ENCODE measurements at regions not wholly inside any gene's neighbourhood (a gene's known extent, or its start where the extent isn't known, plus 50 kb on each side); places are given as distances from the start of the nearest gene placed in this dataset.

DNA sequence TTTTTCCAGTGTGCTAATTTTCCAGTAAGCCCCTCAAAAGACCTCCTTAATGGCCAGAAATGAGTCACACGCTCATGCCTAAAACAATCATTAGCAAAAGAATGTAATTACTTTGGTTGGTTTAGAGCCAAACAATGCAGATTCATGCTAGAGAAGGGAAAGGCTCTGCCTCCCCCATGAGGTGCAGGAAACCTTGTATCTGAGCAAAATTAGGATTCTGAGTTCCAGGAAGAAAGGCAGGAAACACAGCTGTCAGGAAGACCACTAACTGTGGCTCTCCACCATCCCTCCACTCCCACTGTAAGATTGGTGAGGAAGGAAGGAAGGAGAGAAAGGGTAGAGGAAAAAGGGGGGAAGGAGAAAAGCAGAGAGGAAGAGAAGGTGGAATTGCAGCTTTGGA is 104.9 kb upstream of the DHX15 start:
- TF ChIP-seq, protein P1, sequence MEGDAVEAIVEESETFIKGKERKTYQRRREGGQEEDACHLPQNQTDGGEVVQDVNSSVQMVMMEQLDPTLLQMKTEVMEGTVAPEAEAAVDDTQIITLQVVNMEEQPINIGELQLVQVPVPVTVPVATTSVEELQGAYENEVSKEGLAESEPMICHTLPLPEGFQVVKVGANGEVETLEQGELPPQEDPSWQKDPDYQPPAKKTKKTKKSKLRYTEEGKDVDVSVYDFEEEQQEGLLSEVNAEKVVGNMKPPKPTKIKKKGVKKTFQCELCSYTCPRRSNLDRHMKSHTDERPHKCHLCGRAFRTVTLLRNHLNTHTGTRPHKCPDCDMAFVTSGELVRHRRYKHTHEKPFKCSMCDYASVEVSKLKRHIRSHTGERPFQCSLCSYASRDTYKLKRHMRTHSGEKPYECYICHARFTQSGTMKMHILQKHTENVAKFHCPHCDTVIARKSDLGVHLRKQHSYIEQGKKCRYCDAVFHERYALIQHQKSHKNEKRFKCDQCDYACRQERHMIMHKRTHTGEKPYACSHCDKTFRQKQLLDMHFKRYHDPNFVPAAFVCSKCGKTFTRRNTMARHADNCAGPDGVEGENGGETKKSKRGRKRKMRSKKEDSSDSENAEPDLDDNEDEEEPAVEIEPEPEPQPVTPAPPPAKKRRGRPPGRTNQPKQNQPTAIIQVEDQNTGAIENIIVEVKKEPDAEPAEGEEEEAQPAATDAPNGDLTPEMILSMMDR (IDR thresholded peaks at IDR 0.05; ENCODE audit: insufficient read depth, low read length) = no peak
- no peak for DNase-seq (ENCODE audit: low read depth)
- no peak overlapping the region for H3K4me3 ChIP-seq (ENCODE audit: low read depth, low read length)

DNA sequence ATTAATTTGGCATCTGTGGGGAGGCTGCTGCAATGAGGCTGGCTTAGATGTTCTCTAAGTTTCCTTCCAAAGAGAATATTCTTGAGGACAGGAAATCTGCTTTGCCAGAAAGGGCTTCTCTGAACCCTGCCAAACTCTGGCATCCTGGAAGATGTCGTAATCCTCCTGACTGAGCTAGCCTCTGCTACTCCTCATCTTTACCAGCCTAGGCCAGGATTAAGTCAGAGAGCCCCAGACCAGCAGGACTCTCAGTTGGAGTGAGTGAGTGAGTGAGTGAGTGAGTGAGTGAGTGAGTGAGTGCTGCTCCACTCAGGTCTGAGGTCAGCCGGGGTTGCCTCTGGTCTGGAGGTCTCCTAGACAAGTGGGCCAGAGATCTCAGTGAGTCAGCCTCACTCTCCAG is 104.9 kb upstream of the SOD3 start:
- H3K4me3 ChIP-seq (ENCODE audit: low read depth, low read length) = no peak overlapping the region
- DNase-seq (ENCODE audit: low read depth) = peak; percentile 81
- TF ChIP-seq, protein P1 (IDR thresholded peaks at IDR 0.05; ENCODE audit: insufficient read depth, low read length) = no peak

DNA sequence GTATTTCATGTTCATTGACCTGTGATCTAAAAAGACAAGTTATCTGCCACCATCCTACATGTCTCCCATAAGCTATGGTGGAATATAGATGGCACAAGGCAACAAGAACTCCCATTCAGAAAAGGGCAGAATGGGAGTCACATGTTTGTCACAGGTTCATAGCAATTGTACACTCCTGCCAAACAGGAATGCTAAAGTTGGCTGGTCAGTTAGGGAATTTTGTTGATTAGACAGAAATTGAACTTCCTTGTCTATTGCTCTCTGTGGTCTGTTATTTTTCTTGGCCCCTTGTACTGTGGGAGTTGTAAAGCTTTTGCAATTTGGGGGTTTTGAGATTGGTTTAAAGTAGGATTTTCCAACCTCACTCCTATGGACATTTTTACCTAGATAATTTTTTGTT is 101.7 kb upstream of the SOD3 start:
- no peak overlapping the region for H3K4me3 ChIP-seq (ENCODE audit: low read depth, low read length)
- DNase-seq (ENCODE audit: low read depth) = peak; percentile 9
- TF ChIP-seq, protein P1 (IDR thresholded peaks at IDR 0.05; ENCODE audit: insufficient read depth, low read length) = no peak

DNA sequence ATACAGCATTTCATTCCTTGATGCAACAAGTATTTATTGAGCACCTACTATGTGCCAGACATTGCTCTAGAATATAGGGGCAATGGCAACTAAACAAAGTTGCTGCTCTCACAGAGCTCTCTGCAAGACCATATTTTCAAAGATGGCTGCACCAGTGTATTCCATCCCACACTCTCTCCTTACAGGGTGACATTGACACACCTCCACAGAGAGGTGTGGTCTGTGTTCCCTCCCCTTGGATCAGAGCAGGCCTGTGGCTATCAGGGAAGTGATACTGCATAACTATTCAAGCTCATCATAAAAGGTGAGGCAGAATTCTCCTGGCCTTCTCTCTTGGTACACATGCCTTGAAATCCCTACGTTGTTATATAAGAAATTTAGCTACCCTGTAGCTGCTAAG is 95.3 kb upstream of the SOD3 start:
- TF ChIP-seq, protein P1 (IDR thresholded peaks at IDR 0.05; ENCODE audit: insufficient read depth, low read length) = no peak
- DNase-seq (ENCODE audit: low read depth) = no peak
- H3K4me3 ChIP-seq (ENCODE audit: low read depth, low read length) = no peak overlapping the region

DNA sequence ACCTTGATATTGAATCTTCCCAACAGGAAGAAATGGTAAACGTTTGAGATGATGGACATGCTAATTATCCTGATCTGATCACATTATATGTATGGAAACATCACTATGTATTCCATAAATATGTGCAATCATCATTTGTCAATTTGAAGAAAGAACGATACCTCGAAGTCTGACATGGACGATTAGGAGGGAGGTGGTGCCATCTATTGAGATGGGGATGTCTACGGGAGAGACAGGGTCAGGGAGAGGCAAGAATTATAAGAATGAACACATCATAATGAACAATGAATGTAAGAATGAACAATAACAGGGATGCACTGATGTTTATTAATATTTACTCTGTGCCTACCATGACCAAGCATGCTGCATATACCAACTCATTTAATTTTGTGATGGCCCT is 93.7 kb upstream of the SOD3 start:
- DNase-seq (ENCODE audit: low read depth) = no peak
- H3K4me3 ChIP-seq (ENCODE audit: low read depth, low read length) = no peak overlapping the region
- TF ChIP-seq, protein P1 (IDR thresholded peaks at IDR 0.05; ENCODE audit: insufficient read depth, low read length) = no peak

DNA sequence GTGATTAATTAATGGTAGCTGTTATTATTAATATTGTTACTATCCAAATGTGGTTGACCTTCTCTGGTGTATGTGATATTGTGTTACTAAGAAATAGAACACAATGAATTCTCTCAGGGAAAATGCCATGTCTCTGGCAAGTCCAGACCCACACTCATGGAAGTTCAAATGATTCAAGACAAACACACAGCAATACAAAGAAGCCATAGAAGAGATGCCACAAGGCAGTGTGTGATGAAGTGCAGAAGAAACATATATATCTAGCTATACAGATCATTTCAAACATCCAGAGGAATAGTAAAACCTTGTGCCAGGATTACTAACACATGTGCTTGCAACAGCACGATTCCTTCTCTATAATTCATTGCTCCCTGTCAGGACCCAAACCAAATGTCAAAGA is 93.1 kb upstream of the SOD3 start:
- DNase-seq (ENCODE audit: low read depth) = no peak
- TF ChIP-seq, protein P1 (IDR thresholded peaks at IDR 0.05; ENCODE audit: insufficient read depth, low read length) = no peak
- H3K4me3 ChIP-seq (ENCODE audit: low read depth, low read length) = no peak overlapping the region

DNA sequence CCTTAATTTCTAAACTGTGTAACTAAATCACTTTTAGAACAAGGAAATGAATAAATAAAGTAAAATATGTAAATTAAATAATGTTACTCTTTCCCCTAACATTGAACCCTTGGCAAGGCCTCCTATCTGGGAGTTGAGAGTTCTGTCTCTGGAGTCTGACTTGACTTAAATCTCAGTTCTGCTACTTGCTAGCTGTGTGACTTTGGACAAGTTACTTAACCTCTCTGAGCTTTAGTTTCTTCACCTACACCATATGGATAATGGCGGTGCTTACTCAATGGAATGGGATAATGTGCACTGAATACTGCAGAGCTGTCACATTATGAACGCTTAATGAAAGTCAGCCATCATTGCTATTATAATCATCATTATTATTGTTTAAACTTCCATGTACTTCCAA is 92.1 kb upstream of the SOD3 start:
- DNase-seq (ENCODE audit: low read depth) = no peak
- TF ChIP-seq, protein P1 (IDR thresholded peaks at IDR 0.05; ENCODE audit: insufficient read depth, low read length) = no peak
- no peak overlapping the region for H3K4me3 ChIP-seq (ENCODE audit: low read depth, low read length)
